Body of pancreas (tissue), 4 donors: ENCODE measurements at regions not wholly inside any gene's neighbourhood (a gene's known extent, or its start where the extent isn't known, plus 50 kb on each side); places are given as distances from the start of the nearest gene placed in this dataset.

Source experiments
- ATAC-seq: fragments of 150-250 bp; one replicate; pipeline ENCODE4 v1.9.1; 2016
- DNase-seq, 4 donors: peaks; one replicate each; pipeline ENCODE4 v3.0.0-alpha.2; 2019
- H3K27ac ChIP-seq, 4 donors: fragments of 200-600 bp; sonication (generic); 1 replicate in 3 of 4; 2 replicates in 1 of 4; pipeline versions ENCODE4 v1.5.1 to v1.6.1; 2016 to 2019; ENCODE audit warnings: mild to moderate bottlenecking in 1 of 4, mixed read lengths in 1 of 4, moderate library complexity in 1 of 4
- H3K27me3 ChIP-seq, 2 donors: fragments of 200-600 bp; sonication (generic); one replicate each; pipeline ENCODE4 v1.6.0; 2016; ENCODE audit warnings: mild to moderate bottlenecking in 1 of 2
- H3K36me3 ChIP-seq, 2 donors: fragments of 200-600 bp; sonication (generic); replicated peaks in 1 of 2; 2 replicates each; pipeline ENCODE4 v1.5.1; 2016; ENCODE audit warnings: low read depth in 2 of 2; ENCODE audit not compliant: insufficient read depth in 1 of 2
- H3K4me1 ChIP-seq: fragments of 200-600 bp; sonication (generic); one replicate; pipeline ENCODE4 v1.6.0; 2016
- H3K4me3 ChIP-seq, 2 donors: fragments of 200-600 bp; sonication (generic); 1 replicate in 1 of 2; 2 replicates in 1 of 2; pipeline ENCODE4 v1.5.1; 2016 to 2019
- H3K9me3 ChIP-seq, 3 donors: fragments of 200-600 bp; sonication (generic); 1 replicate in 2 of 3; 2 replicates in 1 of 3; pipeline ENCODE4 v1.5.1; 2016
- POLR2A ChIP-seq, 3 donors: fragments of 450-650 bp; IDR thresholded peaks; one replicate each; pipeline ENCODE4 v1.6.1; 2016; ENCODE audit warnings: antibody characterized with exemption in 3 of 3, mild to moderate bottlenecking in 2 of 3
- WGBS, 2 donors: methylation state at CpG; one replicate each; pipeline ENCODE4 v1.1.5; 2017; 5-methylcytosine and 5-hydroxymethylcytosine counted together
- intact Hi-C: fragments of 100-400 bp; cut with DNase I; formaldehyde crosslinking; loops from one replicate; pipeline ENCODE4 v1.15.1; 2023
- TF ChIP-seq, protein P1 (sequence below), 7 experiments: fragments of 450-650 bp in 4 of 7; fragments of 200-600 bp in 3 of 7; sonication (generic) in 3 of 7; IDR thresholded peaks; one replicate each; pipeline ENCODE4 v1.5.1; 2016 to 2019; ENCODE audit warnings: antibody characterized with exemption in 7 of 7

DNA sequence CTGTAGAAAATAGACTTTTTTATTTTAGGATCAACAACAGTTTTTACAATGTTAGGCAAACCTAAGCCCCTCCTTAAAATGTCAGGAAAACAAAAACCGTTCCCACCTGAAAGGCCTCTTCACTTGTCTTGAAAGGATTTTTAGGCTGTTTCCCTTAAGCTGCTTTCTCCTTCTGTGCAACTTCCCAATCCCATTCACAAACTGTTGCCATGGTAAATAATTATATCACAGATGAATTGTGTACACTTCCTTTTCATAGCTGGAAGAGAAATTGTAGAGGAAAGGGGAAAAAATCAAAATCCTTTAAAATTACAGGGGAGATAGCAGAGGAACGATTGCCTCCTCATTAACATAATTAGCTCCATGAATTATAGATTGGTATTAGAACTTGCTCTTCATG lies 1488.0 kb upstream of the CELF4 start:
- 14 to 18% methylated on average over 2 of the region's 2 CpGs for WGBS, 2 donors
- Histone ChIP-seq H3K27me3 (no peaks in the 10 kb centered on the region), H3K27ac (no peak overlapping the region), H3K9me3 (no peaks in the 10 kb centered on the region), H3K4me3 (no peak overlapping the region), H3K36me3 (no peaks in the 10 kb centered on the region), H3K4me1 (no peaks in the 10 kb centered on the region)
- ATAC-seq, result no peak
- no peak for TF ChIP-seq POLR2A (IDR thresholded peaks at IDR 0.05)
- TF ChIP-seq, protein P1, sequence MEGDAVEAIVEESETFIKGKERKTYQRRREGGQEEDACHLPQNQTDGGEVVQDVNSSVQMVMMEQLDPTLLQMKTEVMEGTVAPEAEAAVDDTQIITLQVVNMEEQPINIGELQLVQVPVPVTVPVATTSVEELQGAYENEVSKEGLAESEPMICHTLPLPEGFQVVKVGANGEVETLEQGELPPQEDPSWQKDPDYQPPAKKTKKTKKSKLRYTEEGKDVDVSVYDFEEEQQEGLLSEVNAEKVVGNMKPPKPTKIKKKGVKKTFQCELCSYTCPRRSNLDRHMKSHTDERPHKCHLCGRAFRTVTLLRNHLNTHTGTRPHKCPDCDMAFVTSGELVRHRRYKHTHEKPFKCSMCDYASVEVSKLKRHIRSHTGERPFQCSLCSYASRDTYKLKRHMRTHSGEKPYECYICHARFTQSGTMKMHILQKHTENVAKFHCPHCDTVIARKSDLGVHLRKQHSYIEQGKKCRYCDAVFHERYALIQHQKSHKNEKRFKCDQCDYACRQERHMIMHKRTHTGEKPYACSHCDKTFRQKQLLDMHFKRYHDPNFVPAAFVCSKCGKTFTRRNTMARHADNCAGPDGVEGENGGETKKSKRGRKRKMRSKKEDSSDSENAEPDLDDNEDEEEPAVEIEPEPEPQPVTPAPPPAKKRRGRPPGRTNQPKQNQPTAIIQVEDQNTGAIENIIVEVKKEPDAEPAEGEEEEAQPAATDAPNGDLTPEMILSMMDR (IDR thresholded peaks at IDR 0.05), result no peak
- intact Hi-C loops, result no loop called here
- DNase-seq, result no peak

DNA sequence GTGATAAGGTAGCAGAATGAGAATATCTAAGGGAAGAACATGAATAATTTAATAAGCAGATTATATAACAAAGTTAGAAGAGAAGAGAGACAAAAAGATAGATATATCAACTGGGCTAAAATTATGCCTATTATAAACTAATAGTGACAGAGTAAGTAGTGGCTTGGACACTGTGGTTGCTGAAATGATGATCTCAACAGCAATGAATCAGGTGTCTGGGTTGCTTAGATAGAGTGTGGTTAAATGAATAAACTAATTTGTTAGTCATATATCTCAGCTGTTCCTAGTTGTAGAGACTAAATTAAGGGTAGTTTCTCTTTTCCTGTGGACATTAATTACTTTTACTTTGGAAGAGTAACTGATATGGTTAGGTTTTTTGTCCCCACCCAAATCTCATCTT lies 1485.4 kb upstream of the CELF4 start:
- DNase-seq, result no peak
- ATAC-seq, result no peak
- Histone ChIP-seq H3K36me3 (no peaks in the 10 kb centered on the region), H3K4me1 (no peaks in the 10 kb centered on the region), H3K27ac (no peak overlapping the region), H3K9me3 (no peaks in the 10 kb centered on the region), H3K4me3 (no peak overlapping the region), H3K27me3 (no peaks in the 10 kb centered on the region)
- intact Hi-C loops, result no loop called here
- TF ChIP-seq POLR2A (IDR thresholded peaks at IDR 0.05), result no peak
- TF ChIP-seq, protein P1 (IDR thresholded peaks at IDR 0.05), result no peak

DNA sequence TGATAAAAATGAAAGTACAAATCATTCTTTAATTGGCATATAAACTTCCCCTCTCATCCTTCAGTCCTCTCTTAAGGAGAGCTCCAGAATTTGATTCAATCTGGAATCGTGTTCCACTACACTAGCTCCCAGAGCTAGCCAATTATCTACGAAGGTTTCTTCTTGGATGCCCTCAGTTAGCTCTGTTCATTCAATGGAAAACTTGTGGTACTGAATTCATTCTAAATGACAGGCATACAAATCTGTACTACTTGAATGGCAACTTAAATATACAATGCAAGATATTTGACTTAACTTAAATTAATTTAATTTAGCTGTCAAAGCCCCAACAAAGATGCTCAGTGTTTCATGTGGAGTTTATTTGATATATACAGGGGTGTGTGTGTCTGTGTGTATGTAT lies 1474.2 kb upstream of the CELF4 start:
- Histone ChIP-seq H3K27ac (no peak overlapping the region), H3K4me3 (no peak overlapping the region), H3K4me1 (no peaks in the 10 kb centered on the region), H3K36me3 (no peaks in the 10 kb centered on the region), H3K9me3 (no peaks in the 10 kb centered on the region), H3K27me3 (no peaks in the 10 kb centered on the region)
- no peak for ATAC-seq
- DNase-seq, result no peak
- intact Hi-C loops, result no loop called here
- TF ChIP-seq, protein P1 (IDR thresholded peaks at IDR 0.05), result no peak
- TF ChIP-seq POLR2A (IDR thresholded peaks at IDR 0.05), result no peak
- WGBS, 2 donors, result 36 to 46% methylated on average over 2 of the region's 2 CpGs

DNA sequence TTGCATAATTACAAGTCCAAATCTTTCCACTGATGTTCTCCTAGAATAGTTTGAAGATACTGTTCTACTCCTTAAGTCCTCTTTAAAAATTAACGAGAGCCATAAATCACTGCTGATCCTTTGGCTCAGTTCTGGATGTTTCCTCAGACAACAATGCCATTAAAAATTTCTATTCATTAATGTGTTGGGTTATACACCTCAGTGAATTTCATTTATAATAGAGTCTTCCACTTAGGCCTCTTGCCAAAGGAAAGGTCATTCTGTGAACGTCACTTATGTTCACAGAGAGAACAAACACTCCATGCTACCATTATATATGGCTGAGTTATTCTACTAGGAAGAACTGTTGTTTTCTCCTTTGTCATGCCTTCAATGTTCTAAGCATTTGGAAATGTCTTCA lies 1472.3 kb upstream of the CELF4 start:
- Histone ChIP-seq H3K4me3 (no peak overlapping the region), H3K36me3 (no peaks in the 10 kb centered on the region), H3K27ac (no peak overlapping the region), H3K9me3 (no peaks in the 10 kb centered on the region), H3K27me3 (no peaks in the 10 kb centered on the region), H3K4me1 (no peaks in the 10 kb centered on the region)
- ATAC-seq, result no peak
- DNase-seq, result no peak
- no peak for TF ChIP-seq POLR2A (IDR thresholded peaks at IDR 0.05)
- TF ChIP-seq, protein P1 (IDR thresholded peaks at IDR 0.05), result no peak
- WGBS, 2 donors, result 45 to 47% methylated on average over 2 of the region's 2 CpGs
- intact Hi-C loops, result no loop called here

DNA sequence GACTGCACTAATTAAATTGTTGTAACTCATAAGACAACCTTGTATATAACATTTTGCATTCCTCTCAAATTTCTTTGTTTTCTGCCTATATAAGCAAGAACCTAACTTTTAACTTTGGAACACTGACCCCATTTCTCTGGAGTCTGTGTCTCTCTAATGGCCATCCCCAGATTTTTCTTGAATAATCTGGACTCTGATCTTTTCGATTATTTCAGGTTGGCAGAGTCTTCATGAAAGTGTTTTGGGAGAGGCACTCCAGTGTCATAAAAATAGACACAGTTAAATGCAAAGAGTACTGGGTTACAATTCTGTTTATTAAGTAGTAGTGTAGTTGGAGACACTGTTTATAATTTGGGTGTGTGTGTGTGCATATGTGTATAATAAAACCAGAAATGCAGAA lies 1467.7 kb upstream of the CELF4 start:
- no peaks in the 10 kb centered on the region for H3K9me3 ChIP-seq
- no peak for ATAC-seq
- H3K27me3 ChIP-seq, result no peaks in the 10 kb centered on the region
- no peak for DNase-seq
- no peaks in the 10 kb centered on the region for H3K36me3 ChIP-seq
- WGBS, 2 donors, result 39 to 59% methylated on average over 1 of the region's 1 CpG
- H3K27ac ChIP-seq, result no peak overlapping the region
- H3K4me3 ChIP-seq, result no peak overlapping the region
- TF ChIP-seq, protein P1 (IDR thresholded peaks at IDR 0.05), result no peak
- TF ChIP-seq POLR2A (IDR thresholded peaks at IDR 0.05), result no peak
- intact Hi-C loops, result no loop called here
- no peaks in the 10 kb centered on the region for H3K4me1 ChIP-seq
